Stimulated activated effector memory CD8-positive, alpha-beta T cell treated with anti-CD3 and anti-CD28 coated beads, Interleukin-12 subunit alpha, Interleukin-12 subunit beta, amount 100 ng/mL, for 72 hours (primary cell): ENCODE measurements at regions not wholly inside any gene's neighbourhood (a gene's known extent, or its start where the extent isn't known, plus 50 kb on each side); places are given as distances from the start of the nearest gene placed in this dataset.
"Not testable (repeated sequence)": the region's sequence is repeated elsewhere in the genome, so short reads cannot be mapped to it uniquely, and the experiment has no call there.

Source experiments
- ATAC-seq: fragments of 150-1000 bp; cut with Tn5 transposase; 2 replicates; pipeline ENCODE4 v1.10.0; 2021
- DNase-seq, 2 donors: peaks; one replicate each; pipeline ENCODE4 v3.0.0; 2021 to 2022; ENCODE audit warnings: low spot score in 2 of 2
- H3K27ac Mint-ChIP-seq: one replicate; pipeline ENCODE4 v1.8.0; 2022; ENCODE audit warnings: mild to moderate bottlenecking, mixed read lengths
- H3K36me3 Mint-ChIP-seq: one replicate; pipeline ENCODE4 v1.8.0; 2022; ENCODE audit warnings: mild to moderate bottlenecking, mixed read lengths
- H3K4me1 Mint-ChIP-seq: one replicate; pipeline ENCODE4 v1.8.0; 2022; ENCODE audit warnings: mixed read lengths
- H3K4me3 Mint-ChIP-seq: one replicate; pipeline ENCODE4 v1.8.0; 2022; ENCODE audit warnings: mild to moderate bottlenecking, mixed read lengths
- H3K9me3 Mint-ChIP-seq: one replicate; pipeline ENCODE4 v1.8.0; 2022; ENCODE audit warnings: mixed read lengths

GRCh38 chr2:72036173-72036545, 111.5 kb downstream of the CYP26B1 start:
- H3K27ac Mint-ChIP-seq: no peak overlapping the region
- no peaks in the 10 kb centered on the region for H3K36me3 Mint-ChIP-seq
- no peaks in the 10 kb centered on the region for H3K4me1 Mint-ChIP-seq
- no peak overlapping the region for H3K4me3 Mint-ChIP-seq
- DNase-seq (no peak), ATAC-seq (no peak)
- H3K9me3 Mint-ChIP-seq: peaks cover 3% of the 10 kb centered on the region

- no peaks in the 10 kb centered on the region for H3K9me3 Mint-ChIP-seq
- H3K36me3 Mint-ChIP-seq: no peaks in the 10 kb centered on the region
- H3K4me3 Mint-ChIP-seq: no peak overlapping the region
- no peaks in the 10 kb centered on the region for H3K4me1 Mint-ChIP-seq
- H3K27ac Mint-ChIP-seq: no peak overlapping the region
- ATAC-seq (no peak), DNase-seq (no peak)
These were observed 112.0 kb downstream of the CYP26B1 start for GRCh38 chr2:72035518-72036172.

- Mint-ChIP-seq H3K4me1 (no peaks in the 10 kb centered on the region), H3K9me3 (no peaks in the 10 kb centered on the region), H3K4me3 (no peak overlapping the region), H3K27ac (no peak overlapping the region), H3K36me3 (no peaks in the 10 kb centered on the region)
- ATAC-seq (no peak), DNase-seq (no peak)
These were observed 113.1 kb downstream of the CYP26B1 start for GRCh38 chr2:72034353-72035095.

GRCh38 chr2:72033636-72034035, 114.0 kb downstream of the CYP26B1 start:
- H3K36me3 Mint-ChIP-seq: no peaks in the 10 kb centered on the region
- no peak overlapping the region for H3K4me3 Mint-ChIP-seq
- DNase-seq (no peak), ATAC-seq (no peak)
- H3K9me3 Mint-ChIP-seq: no peaks in the 10 kb centered on the region
- no peak overlapping the region for H3K27ac Mint-ChIP-seq
- H3K4me1 Mint-ChIP-seq: no peaks in the 10 kb centered on the region

GRCh38 chr2:72032481-72033041, 115.1 kb downstream of the CYP26B1 start:
- Mint-ChIP-seq H3K4me3 (no peak overlapping the region), H3K9me3 (no peaks in the 10 kb centered on the region), H3K4me1 (no peaks in the 10 kb centered on the region), H3K27ac (no peak overlapping the region), H3K36me3 (no peaks in the 10 kb centered on the region)
- ATAC-seq (no peak), DNase-seq (peak in 1 of 2 donors; percentile 28)

GRCh38 chr2:72031346-72032110, 116.1 kb downstream of the CYP26B1 start:
- H3K27ac Mint-ChIP-seq: no peak overlapping the region
- H3K9me3 Mint-ChIP-seq: no peaks in the 10 kb centered on the region
- DNase-seq (peak in 1 of 2 donors; percentile 23), ATAC-seq (no peak)
- no peaks in the 10 kb centered on the region for H3K36me3 Mint-ChIP-seq
- H3K4me3 Mint-ChIP-seq: no peak overlapping the region
- no peaks in the 10 kb centered on the region for H3K4me1 Mint-ChIP-seq

GRCh38 chr2:72028996-72029395, 118.7 kb downstream of the CYP26B1 start:
- Mint-ChIP-seq H3K36me3 (no peaks in the 10 kb centered on the region), H3K27ac (no peak overlapping the region), H3K9me3 (no peaks in the 10 kb centered on the region), H3K4me1 (no peaks in the 10 kb centered on the region), H3K4me3 (no peak overlapping the region)
- DNase-seq (no peak), ATAC-seq (no peak)

- no peak for ATAC-seq
- Mint-ChIP-seq H3K4me3 (no peak overlapping the region), H3K9me3 (no peaks in the 10 kb centered on the region), H3K4me1 (no peaks in the 10 kb centered on the region), H3K27ac (no peak overlapping the region), H3K36me3 (no peaks in the 10 kb centered on the region)
- peak in 1 of 2 donors; percentile 33 for DNase-seq
These were observed 119.2 kb downstream of the CYP26B1 start for GRCh38 chr2:72028351-72028995.

GRCh38 chr2:72027426-72028161, 120.1 kb downstream of the CYP26B1 start:
- H3K4me1 Mint-ChIP-seq: no peaks in the 10 kb centered on the region
- no peaks in the 10 kb centered on the region for H3K9me3 Mint-ChIP-seq
- ATAC-seq (no peak), DNase-seq (peak in 1 of 2 donors; percentile 26)
- H3K4me3 Mint-ChIP-seq: no peak overlapping the region
- no peaks in the 10 kb centered on the region for H3K36me3 Mint-ChIP-seq
- no peak overlapping the region for H3K27ac Mint-ChIP-seq

- no peaks in the 10 kb centered on the region for H3K9me3 Mint-ChIP-seq
- ATAC-seq: no peak
- DNase-seq: peak in 1 of 2 donors; percentile 38
- no peak overlapping the region for H3K27ac Mint-ChIP-seq
- H3K36me3 Mint-ChIP-seq: no peaks in the 10 kb centered on the region
- no peak overlapping the region for H3K4me3 Mint-ChIP-seq
- no peaks in the 10 kb centered on the region for H3K4me1 Mint-ChIP-seq
These were observed 120.7 kb downstream of the CYP26B1 start for GRCh38 chr2:72026819-72027425.

GRCh38 chr2:72024451-72025175, 123.0 kb downstream of the CYP26B1 start:
- DNase-seq (peak in 1 of 2 donors; percentile 23), ATAC-seq (no peak)
- no peak overlapping the region for H3K4me3 Mint-ChIP-seq
- no peaks in the 10 kb centered on the region for H3K9me3 Mint-ChIP-seq
- no peaks in the 10 kb centered on the region for H3K4me1 Mint-ChIP-seq
- no peak overlapping the region for H3K27ac Mint-ChIP-seq
- no peaks in the 10 kb centered on the region for H3K36me3 Mint-ChIP-seq

GRCh38 chr2:72023678-72024390, 123.8 kb downstream of the CYP26B1 start:
- H3K4me1 Mint-ChIP-seq: no peaks in the 10 kb centered on the region
- H3K36me3 Mint-ChIP-seq: no peaks in the 10 kb centered on the region
- no peak overlapping the region for H3K27ac Mint-ChIP-seq
- DNase-seq: peak in 1 of 2 donors; percentile 15
- H3K4me3 Mint-ChIP-seq: no peak overlapping the region
- no peak for ATAC-seq
- H3K9me3 Mint-ChIP-seq: no peaks in the 10 kb centered on the region

GRCh38 chr2:72021371-72021770, 126.3 kb downstream of the CYP26B1 start:
- ATAC-seq, H3K4me3 Mint-ChIP-seq, H3K9me3 Mint-ChIP-seq, H3K4me1 Mint-ChIP-seq, H3K36me3 Mint-ChIP-seq, H3K27ac Mint-ChIP-seq: not testable (repeated sequence)
- DNase-seq: peak in 1 of 2 donors; percentile 22
